ENCODE measurements at regions not wholly inside any gene's neighbourhood (a gene's known extent, or its start where the extent isn't known, plus 50 kb on each side); places are given as distances from the start of the nearest gene placed in this dataset.
"Not testable (repeated sequence)": the region's sequence is repeated elsewhere in the genome, so short reads cannot be mapped to it uniquely, and the experiment has no call there.

GRCh38 chr3:139151530-139151929 is 106.8 kb upstream of the PRR23C start:
- H3K27me3 ChIP-seq (replicated peaks in 1 of 4; ENCODE audit: control extremely low read depth in 1 of 4, control insufficient read depth in 3 of 4, insufficient read depth in 4 of 4, low read length in 3 of 4), result no peaks in the 10 kb centered on the region
- no CpG with 5 or more reads among the region's 1 CpG for WGBS (ENCODE audit: insufficient coverage)
- ChIA-PET CTCF (no interaction called here), POLR2A (no interaction called here)
- H3K4me3 ChIP-seq (ENCODE audit: control extremely low read depth in 1 of 5, extremely low read depth in 1 of 5, insufficient read depth in 1 of 5, low read depth in 2 of 5, low read length in 4 of 5), result no peak overlapping the region
- no peak overlapping the region for H2AFZ ChIP-seq (ENCODE audit: insufficient read depth, low read depth, low read length, poor library complexity, severe bottlenecking)
- Mint-ChIP-seq H3K27ac (no peak overlapping the region), H3K4me3 (no peak overlapping the region), H3K27me3 (peaks cover 13% of the 10 kb centered on the region), H3K9me3 (ENCODE audit: insufficient read depth) (peaks cover 2% of the 10 kb centered on the region), H3K4me1 (no peaks in the 10 kb centered on the region)
- H3K79me2 ChIP-seq (ENCODE audit: control insufficient read depth, insufficient read depth, low read length), result no peaks in the 10 kb centered on the region
- no peaks in the 10 kb centered on the region for H3K9me3 ChIP-seq (ENCODE audit: control extremely low read depth in 1 of 3, control insufficient read depth in 2 of 3, insufficient read depth in 1 of 3, low read length in 2 of 3)
- no peak overlapping the region for H3K9ac ChIP-seq (ENCODE audit: low read length)
- no peaks in the 10 kb centered on the region for H3K4me1 ChIP-seq (ENCODE audit: control insufficient read depth in 2 of 2, insufficient read depth in 2 of 2, low read length in 2 of 2)
- DNase-seq, result no peak
- no peak for TF ChIP-seq CTCF (IDR thresholded peaks at IDR 0.05)
- no peak for TF ChIP-seq EZH2 (IDR thresholded peaks at IDR 0.05; ENCODE audit: borderline replicate concordance, insufficient read depth, low read depth, low read length, poor library complexity, severe bottlenecking)
- H3K36me3 ChIP-seq (replicated peaks in 1 of 2; ENCODE audit: control extremely low read depth in 1 of 2, control insufficient read depth in 1 of 2, extremely low read depth in 1 of 2, insufficient read depth in 2 of 2, low read length in 1 of 2), result no peaks in the 10 kb centered on the region
- intact Hi-C loops (cut with micrococcal nuclease), result no loop called here
- no peak overlapping the region for H3K4me2 ChIP-seq (replicated peaks; ENCODE audit: low read depth, low read length, poor library complexity, severe bottlenecking)
- no peak for ATAC-seq (ENCODE audit: low read depth)
- no peaks in the 10 kb centered on the region for H4K20me1 ChIP-seq (ENCODE audit: control insufficient read depth, insufficient read depth, low read length, poor library complexity, severe bottlenecking)
- no peak overlapping the region for H3K27ac ChIP-seq (ENCODE audit: low read length in 2 of 2)

GRCh38 chr3:139153434-139153833 is 108.7 kb upstream of the PRR23C start:
- H3K9me3 Mint-ChIP-seq (ENCODE audit: insufficient read depth); H3K9me3 ChIP-seq (ENCODE audit: control extremely low read depth in 1 of 3, control insufficient read depth in 2 of 3, insufficient read depth in 1 of 3, low read length in 2 of 3); H3K27me3 ChIP-seq (replicated peaks in 1 of 4; ENCODE audit: control extremely low read depth in 1 of 4, control insufficient read depth in 3 of 4, insufficient read depth in 4 of 4, low read length in 3 of 4); H3K9ac ChIP-seq (ENCODE audit: low read length); H2AFZ ChIP-seq (ENCODE audit: insufficient read depth, low read depth, low read length, poor library complexity, severe bottlenecking); H4K20me1 ChIP-seq (ENCODE audit: control insufficient read depth, insufficient read depth, low read length, poor library complexity, severe bottlenecking); intact Hi-C loops (cut with micrococcal nuclease); H3K79me2 ChIP-seq (ENCODE audit: control insufficient read depth, insufficient read depth, low read length); ATAC-seq (ENCODE audit: low read depth); POLR2A ChIA-PET; H3K36me3 ChIP-seq (replicated peaks in 1 of 2; ENCODE audit: control extremely low read depth in 1 of 2, control insufficient read depth in 1 of 2, extremely low read depth in 1 of 2, insufficient read depth in 2 of 2, low read length in 1 of 2); H3K4me2 ChIP-seq (replicated peaks; ENCODE audit: low read depth, low read length, poor library complexity, severe bottlenecking); H3K4me3 Mint-ChIP-seq; H3K4me3 ChIP-seq (ENCODE audit: control extremely low read depth in 1 of 5, extremely low read depth in 1 of 5, insufficient read depth in 1 of 5, low read depth in 2 of 5, low read length in 4 of 5); H3K4me1 ChIP-seq (ENCODE audit: control insufficient read depth in 2 of 2, insufficient read depth in 2 of 2, low read length in 2 of 2); H3K27ac Mint-ChIP-seq; CTCF ChIA-PET; H3K27ac ChIP-seq (ENCODE audit: low read length in 2 of 2); H3K4me1 Mint-ChIP-seq; DNase-seq: not testable (repeated sequence)
- H3K27me3 Mint-ChIP-seq, result peaks cover 13% of the 10 kb centered on the region

Measured in B cell (primary cell).